WERI-Rb-1 (cell line): ENCODE measurements at regions not wholly inside any gene's neighbourhood (a gene's known extent, or its start where the extent isn't known, plus 50 kb on each side); places are given as distances from the start of the nearest gene placed in this dataset.
A peak's percentile ranks its signal among the peaks of the same experiment; 100 is the strongest.

ENCODE experiments used
- DNase-seq: peaks from one replicate; pipeline ENCODE4 v3.0.0-alpha.2; 2020
- H3K27ac ChIP-seq: fragments of 250-450 bp; sonication (Bioruptor Pico); 2 replicates; pipeline ENCODE4 v1.5.1; 2020; ENCODE audit warnings: mild to moderate bottlenecking, moderate library complexity
- H3K27me3 ChIP-seq: fragments of 250-450 bp; sonication (Bioruptor Pico); 2 replicates; pipeline ENCODE4 v1.5.1; 2021; ENCODE audit warnings: mild to moderate bottlenecking, low read depth, moderate library complexity; ENCODE audit not compliant: insufficient read depth, severe bottlenecking
- H3K36me3 ChIP-seq: fragments of 250-450 bp; sonication (Bioruptor Pico); 2 replicates; pipeline ENCODE4 v1.5.1; 2020; ENCODE audit warnings: mild to moderate bottlenecking, moderate library complexity
- H3K4me3 ChIP-seq: 2 replicates; pipeline ENCODE4 v1.5.1; 2011; ENCODE audit warnings: low read depth, mild to moderate bottlenecking, control low read depth, low read length
- H3K9me3 ChIP-seq: fragments of 250-450 bp; sonication (Bioruptor Pico); 2 replicates; pipeline ENCODE4 v1.5.1; 2021; ENCODE audit warnings: mild to moderate bottlenecking, moderate library complexity; ENCODE audit not compliant: severe bottlenecking
- CTCF ChIP-seq: IDR thresholded peaks from 2 replicates; pipeline ENCODE4 v1.5.1; 2011; ENCODE audit warnings: low read depth, mild to moderate bottlenecking, control low read depth, inconsistent platforms, low read length

GRCh38 chr2:66729416-66730330 is 294.7 kb downstream of the MEIS1 start:
- H3K27me3 ChIP-seq, result peaks cover 10% of the 10 kb centered on the region
- no peak overlapping the region for H3K27ac ChIP-seq
- H3K4me3 ChIP-seq, result no peak overlapping the region
- DNase-seq, result no peak
- H3K36me3 ChIP-seq, result no peaks in the 10 kb centered on the region
- TF ChIP-seq CTCF, result no peak
- no peaks in the 10 kb centered on the region for H3K9me3 ChIP-seq

DNA sequence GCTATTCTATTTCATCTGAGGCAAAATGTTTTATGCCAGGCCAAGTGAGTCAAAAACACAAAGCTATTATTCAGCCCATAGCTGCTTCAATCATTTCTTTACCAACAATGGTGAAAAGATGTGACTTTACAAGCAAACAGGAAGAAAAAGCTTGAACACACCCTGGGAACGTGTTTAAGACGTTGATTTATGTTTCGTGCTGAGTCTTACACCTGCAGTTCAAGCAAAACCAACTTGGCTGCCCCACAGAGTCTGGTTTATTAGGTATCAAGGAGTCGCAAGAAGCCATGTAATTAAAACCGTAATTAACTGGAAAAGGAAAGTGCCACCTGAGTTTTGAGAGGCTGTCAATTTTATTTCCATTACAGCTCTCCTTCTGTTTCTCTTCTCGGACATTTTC is 295.5 kb downstream of the MEIS1 start:
- no peaks in the 10 kb centered on the region for H3K36me3 ChIP-seq
- H3K9me3 ChIP-seq, result no peaks in the 10 kb centered on the region
- H3K27me3 ChIP-seq, result peaks cover 11% of the 10 kb centered on the region
- DNase-seq, result no peak
- no peak for TF ChIP-seq CTCF
- H3K27ac ChIP-seq, result no peak overlapping the region
- H3K4me3 ChIP-seq, result no peak overlapping the region

- peaks cover 5% of the 10 kb centered on the region for H3K27me3 ChIP-seq
- H3K4me3 ChIP-seq, result no peak overlapping the region
- TF ChIP-seq CTCF, result no peak
- DNase-seq, result peak; percentile 35
- no peaks in the 10 kb centered on the region for H3K36me3 ChIP-seq
- H3K9me3 ChIP-seq, result no peaks in the 10 kb centered on the region
- no peak overlapping the region for H3K27ac ChIP-seq
Observed at GRCh38 chr2:66733364-66733999, 298.6 kb downstream of the MEIS1 start.

DNA sequence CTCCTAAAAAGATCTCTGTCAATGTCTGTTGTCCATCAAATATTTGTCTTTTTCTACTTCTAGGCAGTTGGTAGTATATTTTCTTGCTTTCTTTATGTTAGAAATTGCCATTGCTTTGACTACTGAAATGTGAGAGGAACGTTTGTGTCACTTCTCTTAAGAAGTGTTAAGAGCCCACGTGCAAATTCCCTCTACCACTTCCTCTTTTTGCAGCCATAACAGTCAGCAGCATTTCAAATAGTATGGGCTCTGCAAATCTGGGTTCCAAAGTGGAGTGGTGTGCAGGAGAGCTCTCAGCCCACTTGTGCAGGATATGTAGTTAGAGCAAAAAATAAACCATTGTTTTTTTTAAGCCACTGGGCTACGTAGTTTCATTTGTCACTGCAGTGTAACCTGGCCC is 314.0 kb downstream of the MEIS1 start:
- DNase-seq, result no peak
- H3K27me3 ChIP-seq, result peaks cover 25% of the 10 kb centered on the region
- H3K27ac ChIP-seq, result no peak overlapping the region
- no peak for TF ChIP-seq CTCF
- no peaks in the 10 kb centered on the region for H3K36me3 ChIP-seq
- no peaks in the 10 kb centered on the region for H3K9me3 ChIP-seq
- no peak overlapping the region for H3K4me3 ChIP-seq

DNA sequence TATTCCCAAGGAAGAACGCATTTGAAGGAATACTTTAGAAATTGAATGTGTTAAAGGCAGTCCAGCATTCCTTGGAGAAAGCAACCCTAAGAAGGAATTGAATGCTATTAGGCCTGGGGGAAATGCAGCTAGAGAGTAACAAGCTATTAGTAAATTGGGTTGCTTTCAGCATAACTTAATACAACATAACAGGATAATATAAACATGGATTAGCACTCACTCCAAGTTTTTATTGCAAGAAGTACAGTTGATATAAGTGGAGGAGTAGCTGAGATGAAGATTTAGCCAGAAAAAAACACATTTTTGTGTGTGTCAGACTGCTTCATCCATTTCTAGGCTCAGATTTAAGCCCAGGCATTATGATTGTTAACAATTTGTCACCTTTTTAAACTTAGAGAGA is 314.6 kb downstream of the MEIS1 start:
- no peaks in the 10 kb centered on the region for H3K9me3 ChIP-seq
- peaks cover 21% of the 10 kb centered on the region for H3K27me3 ChIP-seq
- DNase-seq, result no peak
- H3K27ac ChIP-seq, result no peak overlapping the region
- TF ChIP-seq CTCF, result no peak
- no peak overlapping the region for H3K4me3 ChIP-seq
- no peaks in the 10 kb centered on the region for H3K36me3 ChIP-seq
